ENCODE measurements at regions not wholly inside any gene's neighbourhood (a gene's known extent, or its start where the extent isn't known, plus 50 kb on each side); places are given as distances from the start of the nearest gene placed in this dataset.

- TF ChIP-seq BHLHE40 (IDR thresholded peaks at IDR 0.05; ENCODE audit: low read depth, low read length) (no peak), POLR2A (IDR thresholded peaks at IDR 0.05; ENCODE audit: low read length) (no peak), EP300 (IDR thresholded peaks at IDR 0.05) (no peak)
- TF ChIP-seq, protein P1, sequence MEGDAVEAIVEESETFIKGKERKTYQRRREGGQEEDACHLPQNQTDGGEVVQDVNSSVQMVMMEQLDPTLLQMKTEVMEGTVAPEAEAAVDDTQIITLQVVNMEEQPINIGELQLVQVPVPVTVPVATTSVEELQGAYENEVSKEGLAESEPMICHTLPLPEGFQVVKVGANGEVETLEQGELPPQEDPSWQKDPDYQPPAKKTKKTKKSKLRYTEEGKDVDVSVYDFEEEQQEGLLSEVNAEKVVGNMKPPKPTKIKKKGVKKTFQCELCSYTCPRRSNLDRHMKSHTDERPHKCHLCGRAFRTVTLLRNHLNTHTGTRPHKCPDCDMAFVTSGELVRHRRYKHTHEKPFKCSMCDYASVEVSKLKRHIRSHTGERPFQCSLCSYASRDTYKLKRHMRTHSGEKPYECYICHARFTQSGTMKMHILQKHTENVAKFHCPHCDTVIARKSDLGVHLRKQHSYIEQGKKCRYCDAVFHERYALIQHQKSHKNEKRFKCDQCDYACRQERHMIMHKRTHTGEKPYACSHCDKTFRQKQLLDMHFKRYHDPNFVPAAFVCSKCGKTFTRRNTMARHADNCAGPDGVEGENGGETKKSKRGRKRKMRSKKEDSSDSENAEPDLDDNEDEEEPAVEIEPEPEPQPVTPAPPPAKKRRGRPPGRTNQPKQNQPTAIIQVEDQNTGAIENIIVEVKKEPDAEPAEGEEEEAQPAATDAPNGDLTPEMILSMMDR (IDR thresholded peaks at IDR 0.05): no peak
Measured at GRCh38 chr3:20561166-20561565, 375.2 kb upstream of the SGO1 start.

All from A549 (cell line).